ENCODE measurements at regions not wholly inside any gene's neighbourhood (a gene's known extent, or its start where the extent isn't known, plus 50 kb on each side); places are given as distances from the start of the nearest gene placed in this dataset.

DNA sequence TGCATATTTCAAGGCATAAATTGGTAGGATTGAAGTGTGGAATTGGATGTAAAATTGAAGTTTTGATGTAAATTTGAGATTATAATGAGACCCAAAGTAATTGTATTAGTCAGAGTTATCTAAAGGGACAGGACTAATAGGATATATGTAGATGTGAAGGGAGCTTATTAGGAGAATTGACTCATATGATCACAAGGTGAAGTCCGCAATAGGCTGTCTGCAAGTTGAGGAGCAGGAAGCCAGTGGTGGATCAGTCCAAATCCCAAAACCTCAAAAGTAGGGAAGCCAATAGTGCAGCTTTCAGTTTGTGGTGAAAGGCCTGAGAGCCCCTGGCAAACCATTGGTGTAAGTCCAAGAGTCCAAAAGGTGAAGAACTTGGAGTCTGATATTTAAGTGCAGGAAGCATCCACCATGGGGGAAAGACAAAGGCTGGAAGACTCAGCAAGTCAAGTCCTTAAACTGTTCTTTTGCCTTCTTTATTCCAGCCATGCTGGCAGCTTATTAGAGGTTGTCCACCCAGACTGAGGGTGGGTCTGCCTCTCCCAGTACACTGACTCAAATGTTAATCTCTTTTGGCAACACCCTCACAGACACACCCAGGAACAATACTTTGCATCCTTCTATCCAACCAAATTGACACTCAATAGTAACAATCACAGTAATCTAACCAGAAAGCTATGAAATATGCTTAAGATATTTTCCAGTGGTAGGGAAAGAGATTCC lies 442.6 kb upstream of the PTCHD4 start:
- TF ChIP-seq CTCF (IDR thresholded peaks at IDR 0.05) = no peak
- TF ChIP-seq POLR2A (IDR thresholded peaks at IDR 0.05) = no peak
